ENCODE measurements at regions not wholly inside any gene's neighbourhood (a gene's known extent, or its start where the extent isn't known, plus 50 kb on each side); places are given as distances from the start of the nearest gene placed in this dataset.
"Not testable (repeated sequence)": the region's sequence is repeated elsewhere in the genome, so short reads cannot be mapped to it uniquely, and the experiment has no call there.

GRCh38 chr4:92198711-92199110 lies 105.1 kb upstream of the GRID2 start:
- ChIA-PET CTCF (no interaction called here), POLR2A (no interaction called here)

- POLR2A ChIA-PET: no interaction called here
- CTCF ChIA-PET: no interaction called here
Observed at GRCh38 chr4:92199135-92199534, 104.6 kb upstream of the GRID2 start.

- POLR2A ChIA-PET: no interaction called here
- CTCF ChIA-PET: no interaction called here
Observed at GRCh38 chr4:92210906-92211305, 92.9 kb upstream of the GRID2 start.

- ChIA-PET CTCF (no interaction called here), POLR2A (no interaction called here)
Observed at GRCh38 chr4:92215476-92215875, 88.3 kb upstream of the GRID2 start.

- ChIA-PET POLR2A (no interaction called here), CTCF (no interaction called here)
Observed at GRCh38 chr4:92231511-92231910, 72.3 kb upstream of the GRID2 start.

GRCh38 chr4:92232566-92232965 lies 71.2 kb upstream of the GRID2 start:
- CTCF ChIA-PET: no interaction called here
- POLR2A ChIA-PET: no interaction called here

GRCh38 chr4:92234393-92235176 lies 69.2 kb upstream of the GRID2 start:
- POLR2A ChIA-PET: no interaction called here
- CTCF ChIA-PET: no interaction called here

- POLR2A ChIA-PET: no interaction called here
Observed at GRCh38 chr4:92235731-92236130, 68.0 kb upstream of the GRID2 start.

GRCh38 chr4:92236877-92237276 lies 66.9 kb upstream of the GRID2 start:
- POLR2A ChIA-PET: no interaction called here
- CTCF ChIA-PET: no interaction called here

More at GRCh38 chr4:92235731-92236130, 68.0 kb upstream of the GRID2 start:
- CTCF ChIA-PET: no interaction called here

- ChIA-PET POLR2A (no interaction called here), CTCF (interaction anchor here (0.7 kb wide), 1 partner anchor 593 kb away, joined by 3 read pairs; no protein-coding TSS in a partner anchor)
Observed at GRCh38 chr4:92237559-92237958, 66.2 kb upstream of the GRID2 start.

GRCh38 chr4:92241094-92241493 lies 62.7 kb upstream of the GRID2 start:
- POLR2A ChIA-PET: no interaction called here
- CTCF ChIA-PET: no interaction called here

GRCh38 chr4:92246384-92246783 lies 57.4 kb upstream of the GRID2 start:
- POLR2A ChIA-PET: no interaction called here
- CTCF ChIA-PET: no interaction called here

GRCh38 chr4:92249541-92249940 lies 54.2 kb upstream of the GRID2 start:
- ChIA-PET POLR2A (no interaction called here), CTCF (no interaction called here)

GRCh38 chr4:92251711-92252110 lies 52.1 kb upstream of the GRID2 start:
- CTCF ChIA-PET: no interaction called here
- POLR2A ChIA-PET: no interaction called here

GRCh38 chr4:92252358-92252757 lies 51.4 kb upstream of the GRID2 start:
- CTCF ChIA-PET, POLR2A ChIA-PET: not testable (repeated sequence)

- ChIA-PET CTCF (no interaction called here), POLR2A (no interaction called here)
Observed at GRCh38 chr4:92252846-92253245, 50.9 kb upstream of the GRID2 start.

- CTCF ChIA-PET: no interaction called here
- POLR2A ChIA-PET: no interaction called here
Observed at GRCh38 chr4:92253550-92253949, 50.2 kb upstream of the GRID2 start.

Measured in activated CD8-positive, alpha-beta memory T cell treated with anti-CD3 and anti-CD28 coated beads for 36 hours (primary cell).